Neural cell (in vitro differentiated cells): ENCODE measurements at regions not wholly inside any gene's neighbourhood (a gene's known extent, or its start where the extent isn't known, plus 50 kb on each side); places are given as distances from the start of the nearest gene placed in this dataset.

Experiments used
- H2AFZ ChIP-seq: fragments of 200-600, 300-800 bp; sonication (generic), shearing (Covaris generic); 2 replicates; pipeline ENCODE4 v1.6.0; 2014; ENCODE audit warnings: low read depth, mild to moderate bottlenecking, antibody characterized with exemption, low read length, moderate library complexity
- H3F3A ChIP-seq: fragments of 200-600 bp; shearing (Covaris generic); 2 replicates; pipeline ENCODE4 v1.6.1; 2016; ENCODE audit warnings: mild to moderate bottlenecking, moderate library complexity, mixed read lengths, antibody characterized with exemption, low read length; ENCODE audit not compliant: insufficient read depth, poor library complexity, severe bottlenecking
- H3K27ac ChIP-seq: fragments of 200-600, 300-800 bp; sonication (generic), shearing (Covaris generic); 2 replicates; pipeline ENCODE4 v1.5.1; 2014; ENCODE audit warnings: mild to moderate bottlenecking, low read length, moderate library complexity
- H3K27me3 ChIP-seq: fragments of 300-800, 200-600 bp; sonication (generic), shearing (Covaris generic); 2 replicates; pipeline ENCODE4 v1.6.0; 2014; ENCODE audit warnings: mild to moderate bottlenecking, low read depth, low read length, moderate library complexity; ENCODE audit not compliant: insufficient read depth
- H3K36me3 ChIP-seq: fragments of 300-800, 200-600 bp; sonication (generic), shearing (Covaris generic); 2 replicates; pipeline ENCODE4 v1.5.1; 2014; ENCODE audit warnings: mild to moderate bottlenecking, antibody characterized with exemption, low read length, moderate library complexity; ENCODE audit not compliant: insufficient read depth
- H3K4me2 ChIP-seq: fragments of 300-800, 200-600 bp; sonication (generic), shearing (Covaris generic); 2 replicates; pipeline ENCODE4 v1.6.0; 2014; ENCODE audit warnings: mild to moderate bottlenecking, low read length
- H3K4me3 ChIP-seq: fragments of 300-800, 200-600 bp; sonication (generic), shearing (Covaris generic); 2 replicates; pipeline ENCODE4 v1.5.1; 2014; ENCODE audit warnings: mild to moderate bottlenecking, low read length, moderate library complexity
- H3K79me2 ChIP-seq: fragments of 200-600 bp; shearing (Covaris generic); replicated peaks from 2 replicates; pipeline ENCODE4 v1.6.0; 2014; ENCODE audit warnings: mild to moderate bottlenecking, low read length, moderate library complexity; ENCODE audit not compliant: insufficient read depth
- H3K9ac ChIP-seq: fragments of 300-800, 200-600 bp; sonication (generic), shearing (Covaris generic); 2 replicates; pipeline ENCODE4 v1.6.1; 2016; ENCODE audit warnings: mild to moderate bottlenecking, low read length, mixed read lengths
- H3K9me2 ChIP-seq: fragments of 200-600 bp; shearing (Covaris generic); 2 replicates; pipeline ENCODE4 v1.6.1; 2016; ENCODE audit warnings: mild to moderate bottlenecking, low read length, mixed read lengths; ENCODE audit not compliant: insufficient read depth
- H3K9me3 ChIP-seq: fragments of 200-600, 300-800 bp; sonication (generic), shearing (Covaris generic); 2 replicates; pipeline ENCODE4 v1.6.1; 2016; ENCODE audit warnings: mild to moderate bottlenecking, mixed run types, low read length, moderate library complexity, mixed read lengths
- H4K20me1 ChIP-seq: fragments of 200-600 bp; shearing (Covaris generic); 2 replicates; pipeline ENCODE4 v1.6.1; 2016; ENCODE audit warnings: mild to moderate bottlenecking, mixed run types; ENCODE audit not compliant: insufficient read depth
- CTCF ChIP-seq: fragments of 450-650 bp; IDR thresholded peaks from 2 replicates; pipeline ENCODE4 v1.5.1; 2014; ENCODE audit warnings: antibody characterized with exemption, mild to moderate bottlenecking, moderate library complexity; ENCODE audit not compliant: poor library complexity, severe bottlenecking
- EZH2 ChIP-seq: fragments of 200-600, 300-800 bp; shearing (Covaris generic), sonication (generic); IDR thresholded peaks from 2 replicates; pipeline ENCODE4 v1.6.1; 2014; ENCODE audit warnings: antibody characterized with exemption, low read length, borderline replicate concordance, mild to moderate bottlenecking; ENCODE audit not compliant: insufficient read depth, poor library complexity, severe bottlenecking
- MXI1 ChIP-seq: fragments of 450-650 bp; conservative IDR thresholded peaks from 2 replicates; pipeline ENCODE4 v1.6.1; 2014; ENCODE audit warnings: antibody characterized with exemption, mild to moderate bottlenecking; ENCODE audit not compliant: poor library complexity, severe bottlenecking
- POLR2AphosphoS5 ChIP-seq: IDR thresholded peaks from 2 replicates; pipeline ENCODE4 v1.6.1; 2012
- RAD21 ChIP-seq: fragments of 450-650 bp; conservative IDR thresholded peaks from 2 replicates; pipeline ENCODE4 v1.6.1; 2014; ENCODE audit warnings: antibody characterized with exemption, mild to moderate bottlenecking, moderate library complexity
- REST ChIP-seq: IDR thresholded peaks from 2 replicates; pipeline ENCODE4 v1.6.1; 2012; ENCODE audit warnings: borderline replicate concordance
- SMC3 ChIP-seq: fragments of 450-650 bp; conservative IDR thresholded peaks from 2 replicates; pipeline ENCODE4 v1.6.1; 2014; ENCODE audit warnings: antibody characterized with exemption, mild to moderate bottlenecking, moderate library complexity; ENCODE audit not compliant: poor library complexity
- TAF1 ChIP-seq: IDR thresholded peaks from 2 replicates; pipeline ENCODE4 v1.6.1; 2012; ENCODE audit warnings: low read depth

GRCh38 chr5:17118631-17119030 lies 98.8 kb upstream of the BASP1 start:
- Histone ChIP-seq H3K9me3 (no peaks in the 10 kb centered on the region), H3K27me3 (no peaks in the 10 kb centered on the region), H3K36me3 (no peaks in the 10 kb centered on the region), H3K9ac (no peak overlapping the region), H3K4me2 (no peak overlapping the region), H4K20me1 (no peaks in the 10 kb centered on the region), H3K4me3 (no peak overlapping the region), H3K9me2 (no peaks in the 10 kb centered on the region), H3K27ac (no peak overlapping the region), H2AFZ (no peak overlapping the region), H3F3A (no peaks in the 10 kb centered on the region), H3K79me2 (no peaks in the 10 kb centered on the region)
- TF ChIP-seq POLR2AphosphoS5 (no peak), SMC3 (no peak), CTCF (no peak), REST (no peak), TAF1 (no peak)

- no peak for TF ChIP-seq SMC3
- TF ChIP-seq MXI1: no peak
- TF ChIP-seq CTCF: no peak
- no peak for TF ChIP-seq REST
- TF ChIP-seq RAD21: no peak
- TF ChIP-seq EZH2: no peak
- TF ChIP-seq POLR2AphosphoS5: no peak
- no peak for TF ChIP-seq TAF1
- H3K36me3 ChIP-seq: no peaks in the 10 kb centered on the region
- H3K27me3 ChIP-seq: no peaks in the 10 kb centered on the region
- no peaks in the 10 kb centered on the region for H3K9me3 ChIP-seq
- H2AFZ ChIP-seq: no peak overlapping the region
- H3K9me2 ChIP-seq: no peaks in the 10 kb centered on the region
- H3F3A ChIP-seq: no peaks in the 10 kb centered on the region
- no peaks in the 10 kb centered on the region for H4K20me1 ChIP-seq
- H3K9ac ChIP-seq: no peak overlapping the region
- H3K27ac ChIP-seq: no peak overlapping the region
- H3K4me2 ChIP-seq: no peak overlapping the region
- no peak overlapping the region for H3K4me3 ChIP-seq
- H3K79me2 ChIP-seq: no peaks in the 10 kb centered on the region
Measured at GRCh38 chr5:17120209-17120608, 97.2 kb upstream of the BASP1 start.
